GM18858 (cell line): ENCODE measurements at regions not wholly inside any gene's neighbourhood (a gene's known extent, or its start where the extent isn't known, plus 50 kb on each side); places are given as distances from the start of the nearest gene placed in this dataset.
"Not testable (repeated sequence)": the region's sequence is repeated elsewhere in the genome, so short reads cannot be mapped to it uniquely, and the experiment has no call there.

ENCODE experiments used
- ATAC-seq: cut with Tn5 transposase; IDR thresholded peaks from one replicate; pipeline ENCODE4 v1.9.1; 2021; ENCODE audit not compliant: unreplicated experiment

DNA sequence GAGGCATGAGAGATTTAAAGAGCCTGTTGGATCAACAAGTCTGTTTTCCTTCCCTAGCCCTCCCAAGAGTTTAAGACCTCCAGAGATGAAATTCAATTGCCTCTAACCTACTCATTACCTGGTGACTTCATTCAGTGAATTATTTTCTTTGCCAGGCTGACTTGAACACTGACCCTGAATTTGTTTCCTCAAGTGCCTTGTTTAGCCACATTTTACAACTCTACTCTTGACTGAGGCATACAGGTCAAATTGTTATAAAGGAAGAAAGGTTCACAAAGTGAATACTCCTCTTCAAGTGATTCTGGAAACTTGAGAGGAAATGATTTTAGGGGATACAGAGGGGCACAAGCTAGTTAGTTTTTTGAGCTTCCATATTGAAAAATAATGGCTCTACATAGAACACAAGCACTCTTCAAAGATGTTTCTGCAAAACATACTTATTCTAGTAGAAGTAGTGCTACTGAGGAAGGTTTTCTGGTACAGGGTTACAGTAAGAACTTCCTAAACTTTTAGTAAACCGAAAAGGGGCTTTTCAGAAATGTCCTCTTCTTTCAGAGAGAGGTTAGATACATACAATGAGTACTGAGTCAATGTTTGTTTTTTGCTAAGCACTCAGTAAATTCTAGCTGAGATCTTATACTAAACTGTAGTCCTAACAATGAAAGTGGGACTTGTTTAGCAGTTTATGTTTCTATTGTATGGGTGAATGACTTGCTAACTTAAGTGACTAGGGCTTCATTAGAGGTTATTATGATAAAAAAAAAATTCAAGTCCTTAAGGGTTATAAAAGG lies 137.4 kb upstream of the SATB1 start:
- ATAC-seq: no peak

DNA sequence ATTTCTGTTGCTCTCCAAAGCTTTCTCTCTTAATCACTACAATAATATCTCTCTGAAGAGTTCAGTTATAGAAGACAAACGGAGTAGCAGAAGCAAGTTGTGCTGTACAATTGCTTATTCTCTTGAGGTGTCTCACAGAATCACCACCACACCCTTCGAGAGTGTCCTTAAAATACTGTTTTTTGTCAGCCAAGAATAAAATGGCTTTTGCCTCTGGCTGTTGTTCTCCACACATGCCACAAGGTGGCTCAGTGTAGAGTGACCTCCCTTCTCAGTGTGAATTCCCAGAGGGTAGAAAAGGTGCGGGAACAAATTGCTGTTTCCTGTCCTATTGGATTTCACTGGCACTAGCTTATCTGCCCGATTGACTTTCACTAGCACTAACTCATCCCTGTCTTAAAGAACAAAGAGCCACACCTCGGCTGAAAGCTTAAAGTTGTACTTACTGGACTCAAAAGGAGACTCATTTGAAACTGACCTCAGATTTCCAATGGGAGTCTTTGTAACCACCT lies 134.2 kb upstream of the SATB1 start:
- ATAC-seq: peak; percentile 61

DNA sequence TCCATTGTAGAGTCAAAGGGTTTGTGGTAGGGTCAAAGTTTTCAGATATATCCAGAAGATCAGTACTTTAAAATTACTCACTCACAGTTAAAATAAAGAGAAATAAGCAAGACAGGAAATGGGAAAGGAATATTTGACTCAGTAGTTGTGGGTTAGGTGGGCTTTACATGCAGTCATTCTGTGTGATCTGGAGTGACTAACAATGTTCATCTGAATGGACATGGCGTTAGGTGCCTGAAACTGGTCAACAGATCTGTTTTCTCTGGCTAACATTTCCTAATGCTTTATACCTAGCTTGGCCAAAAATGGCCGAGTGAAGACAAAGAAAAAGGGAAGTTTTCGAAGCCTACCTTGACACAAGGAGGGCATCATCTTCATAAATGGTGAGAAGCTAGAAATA lies 133.4 kb upstream of the SATB1 start:
- ATAC-seq: no peak

DNA sequence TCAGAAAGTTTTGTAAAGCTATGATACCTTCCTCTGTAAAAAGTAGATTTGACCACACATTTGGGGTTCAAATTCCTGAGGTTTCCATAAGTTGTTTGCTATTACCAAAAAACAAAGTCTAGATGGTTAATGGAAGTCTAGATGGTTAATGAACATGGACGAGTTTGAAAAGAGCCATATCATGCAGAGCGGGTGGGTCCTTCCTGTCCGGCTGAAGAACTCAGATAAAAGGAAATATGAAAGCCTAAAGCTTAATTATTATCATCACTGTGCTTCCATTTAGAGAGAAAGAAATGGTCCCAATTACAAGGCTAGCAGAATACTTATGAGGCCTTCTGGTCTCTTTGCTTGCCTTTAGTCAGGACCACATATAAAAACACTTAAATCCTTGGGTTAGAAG lies 132.1 kb upstream of the SATB1 start:
- no peak for ATAC-seq

DNA sequence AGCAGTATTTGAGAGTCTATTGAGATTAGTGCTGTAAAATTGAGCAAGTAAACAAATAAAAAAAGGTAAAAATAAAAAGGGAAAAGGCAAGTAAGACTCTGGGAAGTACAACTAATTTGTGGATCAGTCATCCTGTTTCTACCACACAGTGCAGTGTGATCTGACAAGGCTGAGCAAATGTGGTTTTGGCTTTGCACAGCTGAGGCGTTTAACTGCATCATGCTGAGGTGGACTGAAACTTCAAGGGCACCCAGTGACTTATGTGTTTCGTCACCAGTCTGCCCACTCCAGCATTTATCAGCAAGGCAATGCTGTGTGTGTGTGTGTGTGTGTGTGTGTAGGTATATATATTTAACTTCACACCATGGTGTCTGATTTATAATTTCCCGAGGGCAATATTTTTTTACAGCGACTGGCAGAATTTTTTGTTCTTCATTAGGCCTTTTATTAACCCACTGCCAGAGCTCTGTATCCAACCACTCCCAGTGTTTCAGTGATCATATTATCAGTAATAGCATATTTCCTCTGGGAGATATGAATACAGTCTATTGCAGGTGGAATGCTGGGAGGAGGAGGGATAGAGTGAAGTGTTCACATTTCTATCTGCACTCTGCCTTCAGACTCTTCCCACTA lies 131.5 kb upstream of the SATB1 start:
- peak; percentile 84 for ATAC-seq

DNA sequence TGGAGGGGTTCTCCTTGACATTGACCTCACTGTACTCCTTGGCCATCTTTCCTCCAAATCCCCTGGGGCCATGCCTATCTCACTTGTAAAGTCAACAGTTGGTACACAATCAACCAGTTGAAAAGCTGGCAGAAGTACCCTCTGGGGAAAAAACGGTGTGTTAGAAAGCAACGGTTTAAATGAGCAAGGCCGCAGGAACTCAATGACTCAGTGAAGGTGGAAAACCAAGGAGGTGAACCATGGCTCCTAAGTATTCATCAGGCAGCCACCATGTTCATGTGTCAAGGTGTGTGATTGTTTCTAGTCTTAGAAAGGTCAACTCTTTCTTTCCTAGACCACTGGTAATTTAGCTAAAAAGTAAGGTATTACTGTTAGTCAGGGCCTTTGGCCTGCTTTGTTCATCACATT lies 130.9 kb upstream of the SATB1 start:
- peak; percentile 6 for ATAC-seq

DNA sequence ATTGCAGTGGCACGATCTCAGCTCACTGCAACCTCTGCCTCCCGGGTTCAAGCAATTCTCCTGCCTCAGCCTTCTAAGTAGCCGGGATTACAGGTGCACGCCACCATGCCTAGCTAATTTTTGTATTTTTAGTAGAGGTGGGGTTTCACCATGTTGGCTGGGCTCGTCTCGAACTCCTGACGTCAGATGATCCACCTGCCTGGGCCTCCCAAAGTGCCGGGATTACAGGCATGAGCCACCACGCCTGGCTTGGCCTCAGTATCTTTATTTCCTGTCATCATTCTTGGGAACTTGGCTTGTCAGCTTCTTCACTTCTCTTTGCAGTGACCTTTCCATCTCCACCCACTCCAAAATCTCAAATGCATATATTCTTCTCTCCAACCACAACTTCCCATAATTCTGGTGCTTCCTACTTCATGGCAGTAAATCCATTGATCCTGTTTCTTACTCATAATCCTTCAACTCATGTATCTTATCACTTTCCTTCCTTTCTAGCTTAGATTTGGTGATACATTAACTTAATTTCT lies 127.5 kb upstream of the SATB1 start:
- not testable (repeated sequence) for ATAC-seq

DNA sequence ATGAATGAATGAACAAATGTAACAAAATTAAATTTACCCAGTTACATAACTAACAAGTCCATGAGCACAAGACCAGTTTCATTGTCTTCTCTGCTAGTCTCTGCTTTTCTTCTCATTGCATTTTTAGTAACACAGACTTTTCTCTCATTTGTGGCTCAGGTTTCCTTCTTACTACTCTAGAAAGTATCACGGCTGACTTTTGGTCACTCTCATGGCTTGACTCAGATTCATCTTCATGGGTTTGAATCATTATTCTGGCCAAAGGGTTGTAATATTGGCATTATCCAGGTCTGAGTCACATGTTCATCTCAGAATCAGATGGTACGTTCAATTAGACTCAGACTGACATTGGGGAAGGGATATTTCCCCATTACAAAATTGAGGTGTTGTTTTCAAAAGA lies 121.5 kb upstream of the SATB1 start:
- ATAC-seq: no peak

DNA sequence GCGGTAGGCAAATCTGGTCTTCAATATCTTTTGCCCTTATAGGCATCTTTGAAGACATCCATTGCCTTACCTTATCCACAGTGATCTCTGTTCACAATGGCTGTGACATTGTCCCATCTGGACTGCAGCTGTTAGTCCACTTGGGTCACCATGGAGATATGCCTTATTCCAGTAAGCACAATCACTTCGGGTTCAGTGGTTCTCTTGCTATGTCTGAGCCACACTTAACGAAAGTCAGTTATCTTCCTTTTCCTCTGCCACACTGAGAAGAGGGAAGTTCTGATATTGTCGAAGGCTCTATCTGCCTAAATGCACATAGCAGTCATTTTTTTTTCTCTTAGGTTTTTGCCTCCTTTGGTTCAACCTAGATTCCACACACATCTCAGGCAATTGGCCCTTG lies 119.0 kb upstream of the SATB1 start:
- ATAC-seq: no peak

DNA sequence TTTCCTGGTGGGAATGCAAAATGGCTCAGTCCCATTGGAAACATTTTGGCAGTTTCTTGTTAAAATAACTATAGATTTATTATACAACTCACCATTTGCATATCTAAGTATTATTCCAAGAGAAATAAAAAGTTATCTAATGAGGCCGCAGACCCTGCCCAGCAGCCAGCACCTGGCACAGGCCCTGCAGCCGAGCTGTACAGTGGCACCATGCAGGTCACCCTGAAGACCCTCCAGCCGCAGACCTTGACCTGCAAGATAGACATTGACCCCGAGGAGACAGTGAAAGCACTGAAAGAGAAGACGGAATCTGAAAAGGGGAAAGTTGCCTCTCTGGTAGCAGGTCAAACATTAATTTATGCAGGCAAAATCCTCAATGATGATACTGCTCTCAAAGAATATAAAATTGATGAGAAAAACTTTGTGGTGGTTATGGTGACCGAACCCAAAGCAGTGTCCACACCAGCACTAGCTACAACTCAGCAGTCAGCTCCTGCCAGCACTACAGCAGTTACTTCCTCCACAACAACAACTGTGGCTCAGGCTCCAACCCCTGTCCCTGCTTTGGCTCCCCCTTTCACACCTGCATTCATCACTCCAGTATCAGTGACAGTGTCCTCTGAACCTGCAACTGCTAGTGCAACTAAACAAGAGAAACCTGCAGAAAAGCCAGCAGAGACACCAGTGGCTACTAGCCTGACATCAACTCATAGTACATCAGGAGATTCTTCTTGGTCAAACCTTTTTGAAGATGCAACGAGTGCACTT lies 113.5 kb upstream of the SATB1 start:
- ATAC-seq: no peak

DNA sequence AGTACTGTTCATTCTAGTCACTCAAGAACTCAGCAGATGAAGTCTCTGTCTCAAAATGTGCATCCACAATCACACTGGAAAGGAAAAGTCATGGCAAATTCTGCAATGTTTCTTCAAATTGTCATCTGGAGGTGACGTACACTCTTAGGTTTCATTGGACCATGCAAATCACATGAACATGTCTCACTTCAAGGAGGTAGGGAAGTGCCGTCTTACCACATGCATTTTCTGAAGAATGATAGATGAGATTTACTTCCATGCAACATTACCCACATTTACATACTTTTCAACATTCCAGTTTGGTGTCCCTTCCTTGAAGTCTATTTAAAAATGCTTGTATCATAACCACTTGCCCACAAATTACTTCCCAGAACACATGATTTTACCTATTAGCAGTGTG lies 107.9 kb upstream of the SATB1 start:
- ATAC-seq: no peak

DNA sequence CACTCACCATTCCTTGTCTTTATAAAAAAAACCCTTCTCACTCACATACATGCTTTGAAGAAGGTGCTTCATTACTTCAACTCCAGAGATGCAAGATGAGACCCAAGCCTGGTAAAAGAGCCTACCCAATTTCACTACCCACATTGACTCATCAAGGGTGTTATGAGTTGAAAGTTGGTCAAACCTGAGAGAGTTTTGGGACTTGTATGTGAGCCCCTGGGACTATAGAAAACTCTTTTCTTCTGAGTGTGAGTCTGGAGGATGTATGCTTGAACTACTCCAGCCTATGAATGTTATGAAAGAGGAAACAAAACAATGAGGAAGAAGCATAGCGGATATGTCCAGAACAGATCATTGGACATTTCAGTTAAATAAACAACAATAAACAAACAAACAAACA lies 106.5 kb upstream of the SATB1 start:
- ATAC-seq: peak; percentile 97

DNA sequence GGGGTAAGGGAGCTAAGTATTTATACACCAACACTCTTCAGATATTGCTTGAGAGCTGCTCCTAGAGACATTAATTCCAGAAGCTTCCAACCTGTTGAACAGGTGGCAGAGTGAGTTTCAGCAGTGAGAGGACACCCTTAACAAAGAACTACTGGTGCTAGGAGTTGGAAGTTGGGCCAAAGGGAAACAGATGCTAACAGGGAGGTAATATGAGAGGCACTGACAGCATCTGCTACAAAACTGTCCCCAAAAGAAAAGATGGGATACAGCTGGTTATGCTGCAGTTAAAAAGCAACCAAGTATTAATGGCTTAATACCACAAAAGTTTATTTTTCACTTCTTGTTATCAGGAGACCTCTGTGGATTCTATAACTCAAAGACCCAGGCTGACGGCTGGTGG lies 104.5 kb upstream of the SATB1 start:
- ATAC-seq: no peak

DNA sequence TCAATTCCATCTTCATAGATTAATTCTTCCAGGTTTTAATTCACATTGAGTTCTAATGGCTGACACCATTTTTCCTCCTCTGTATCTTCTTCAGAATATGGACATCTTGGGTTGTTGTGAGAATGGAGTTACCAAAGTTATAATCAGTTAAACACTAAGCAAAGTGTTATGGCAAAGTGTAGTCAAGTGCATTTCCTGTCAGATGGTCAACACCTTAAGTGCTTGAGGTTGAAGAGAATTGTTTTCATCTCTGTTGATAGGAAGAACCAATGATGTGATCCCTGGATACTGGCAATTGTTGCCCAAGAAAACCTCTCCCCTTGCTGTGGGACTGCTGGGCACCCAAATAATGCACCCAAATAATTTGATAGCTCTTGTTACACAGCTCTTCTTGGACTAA lies 102.6 kb upstream of the SATB1 start:
- ATAC-seq: no peak

DNA sequence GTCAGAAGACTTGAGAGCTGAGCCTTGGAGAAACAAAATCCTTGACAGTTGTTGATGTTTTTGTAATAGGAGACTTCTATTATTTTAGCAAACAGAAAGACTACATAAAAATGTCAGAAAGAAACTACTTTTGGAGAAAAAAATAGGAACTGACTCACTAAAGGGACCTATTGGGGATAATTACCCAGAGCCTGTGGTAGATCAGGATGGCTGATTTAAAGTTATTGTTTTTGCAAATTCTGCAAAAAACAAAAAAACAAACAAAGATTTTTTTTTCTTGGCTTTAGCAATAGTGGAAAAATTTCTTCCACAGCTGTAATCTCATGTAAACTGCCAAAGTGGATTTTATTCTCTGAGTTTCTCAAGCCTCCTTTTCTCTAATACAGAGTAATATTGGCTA lies 101.5 kb upstream of the SATB1 start:
- ATAC-seq: no peak

DNA sequence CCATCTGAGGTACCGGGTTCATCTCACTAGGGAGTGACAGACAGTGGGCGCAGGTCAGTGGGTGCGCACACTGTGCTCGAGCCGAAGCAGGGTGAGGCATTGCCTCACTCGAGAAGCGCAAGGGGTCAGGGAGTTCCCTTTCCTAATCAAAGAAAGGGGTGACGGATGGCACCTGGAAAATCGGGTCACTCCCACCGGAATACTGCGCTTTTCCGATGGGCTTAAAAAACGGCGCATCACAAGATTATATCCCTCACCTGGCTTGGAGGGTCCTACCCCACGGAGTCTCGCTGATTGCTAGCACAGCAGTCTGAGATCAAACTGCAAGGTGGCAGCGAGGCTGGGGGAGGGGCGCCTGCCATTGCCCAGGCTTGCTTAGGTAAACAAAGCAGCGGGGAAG lies 91.0 kb upstream of the SATB1 start:
- not testable (repeated sequence) for ATAC-seq

DNA sequence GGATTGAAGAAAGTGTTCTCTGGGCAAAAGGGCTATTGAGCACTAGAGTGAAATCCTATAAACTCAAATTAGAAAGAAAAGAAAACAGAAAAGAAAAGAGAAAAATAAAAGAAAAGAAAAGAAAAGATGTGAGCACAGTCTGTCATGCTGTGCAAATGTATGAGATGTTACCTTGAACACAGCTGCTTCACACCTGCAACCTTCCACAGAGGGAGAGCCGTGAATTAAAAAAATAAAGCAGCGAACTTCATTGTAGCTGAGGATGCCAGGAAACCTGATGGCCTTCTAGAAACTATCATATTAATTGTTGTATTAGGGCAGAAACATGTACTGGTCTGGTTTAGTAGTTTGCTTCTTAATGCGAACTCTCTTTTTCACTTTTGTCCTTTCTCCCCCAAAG lies 88.0 kb upstream of the SATB1 start:
- no peak for ATAC-seq

DNA sequence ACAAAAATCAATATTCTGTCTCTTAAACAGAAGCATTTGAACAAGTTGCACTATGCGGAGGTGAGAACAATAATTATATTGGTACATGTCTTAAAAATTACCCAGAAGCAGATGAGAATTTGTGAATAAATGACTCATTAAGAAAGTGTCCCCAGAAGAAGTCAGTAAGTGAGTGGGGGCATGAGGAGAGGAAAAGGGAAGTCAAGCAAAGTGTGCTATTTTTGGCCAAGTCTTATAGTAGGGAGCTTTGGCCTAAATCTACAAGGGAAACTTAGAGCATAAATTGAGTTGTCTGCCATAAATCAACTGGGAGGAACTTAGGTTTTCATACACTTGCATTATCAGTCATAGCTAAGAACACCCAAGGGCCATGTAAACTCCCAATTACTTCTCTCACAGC lies 86.9 kb upstream of the SATB1 start:
- no peak for ATAC-seq

DNA sequence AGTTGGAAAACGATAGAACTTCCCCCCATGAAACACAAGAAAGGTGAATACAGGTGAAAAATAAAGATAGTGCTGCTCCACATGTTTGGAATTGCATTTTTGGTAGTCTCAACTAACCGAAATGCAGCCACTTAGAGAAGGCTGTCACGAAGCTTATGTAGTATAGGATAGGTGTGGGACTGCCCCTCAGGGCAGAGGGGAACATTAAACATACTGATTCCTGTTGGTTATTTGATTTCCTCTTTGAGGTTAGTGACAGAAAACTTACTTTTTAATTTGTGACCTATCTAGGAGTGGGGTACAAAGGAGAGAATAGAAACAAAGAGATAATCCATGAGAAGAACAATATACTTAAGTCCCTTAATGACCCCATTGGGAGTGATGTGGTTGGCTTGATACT lies 85.8 kb upstream of the SATB1 start:
- no peak for ATAC-seq

DNA sequence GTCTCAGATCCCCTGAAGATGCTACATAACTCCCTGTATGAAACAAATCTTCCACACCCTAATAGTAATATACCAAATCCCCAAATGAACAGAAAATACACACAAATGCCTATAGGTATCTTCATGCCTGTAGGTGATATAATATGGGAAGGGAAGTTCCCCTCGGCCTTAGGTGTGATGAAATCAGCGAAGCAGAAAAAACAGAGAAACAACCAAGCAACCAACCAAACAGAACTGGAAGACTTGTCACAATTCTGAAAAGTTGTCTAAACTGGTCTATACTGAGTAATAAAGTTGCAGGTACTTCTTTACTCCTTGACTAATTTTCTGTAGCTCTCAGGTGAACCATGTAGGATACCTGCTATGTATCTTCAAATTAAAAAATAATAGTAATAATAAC lies 82.2 kb upstream of the SATB1 start:
- peak; percentile 39 for ATAC-seq

DNA sequence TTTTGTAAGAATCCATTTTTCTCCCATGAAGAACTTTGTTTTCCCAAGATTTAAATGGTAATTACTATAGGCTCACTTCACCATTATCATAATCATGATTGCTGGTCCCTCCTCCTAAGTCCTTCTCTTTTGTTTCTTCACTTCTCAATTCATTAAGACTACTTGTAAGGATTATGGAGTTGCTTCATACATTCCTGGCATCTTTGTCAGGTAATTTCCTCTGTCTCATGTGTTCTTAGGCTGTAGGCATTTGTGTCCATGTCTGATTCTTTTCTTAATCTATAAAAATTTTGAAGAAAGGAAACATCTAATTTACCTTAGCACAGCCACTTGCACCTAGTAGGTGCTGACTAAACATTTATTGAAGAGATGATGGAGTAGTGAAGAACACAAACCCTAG lies 79.9 kb upstream of the SATB1 start:
- no peak for ATAC-seq
